Astrocyte (in vitro differentiated cells and primary cell): ENCODE measurements at regions not wholly inside any gene's neighbourhood (a gene's known extent, or its start where the extent isn't known, plus 50 kb on each side); places are given as distances from the start of the nearest gene placed in this dataset.

Experiments
- DNase-seq: peaks from one replicate; pipeline ENCODE4 v3.0.0-alpha.2; 2010; ENCODE audit warnings: low read depth
- FAIRE-seq: peaks from 2 replicates; lab custom pipeline; 2011; peaks lifted over from hg19 to GRCh38; lab: Jason Lieb, UNC
- H2AFZ ChIP-seq: 2 replicates; pipeline ENCODE4 v1.6.0; 2012; ENCODE audit warnings: low read depth, low read length, inconsistent platforms
- H3K27ac ChIP-seq: 2 replicates; pipeline ENCODE4 v1.5.1; 2011; ENCODE audit warnings: low read depth, low read length, inconsistent platforms
- H3K27me3 ChIP-seq: 2 replicates; pipeline ENCODE4 v1.6.0; 2011; ENCODE audit warnings: low read length, inconsistent platforms; ENCODE audit not compliant: insufficient read depth
- H3K36me3 ChIP-seq: 2 replicates; pipeline ENCODE4 v1.5.1; 2011; ENCODE audit warnings: low read length, inconsistent platforms; ENCODE audit not compliant: insufficient read depth
- H3K4me1 ChIP-seq: 2 replicates; pipeline ENCODE4 v1.5.1; 2011; ENCODE audit warnings: low read length, inconsistent platforms; ENCODE audit not compliant: insufficient read depth
- H3K4me2 ChIP-seq: 2 replicates; pipeline ENCODE4 v1.6.0; 2012; ENCODE audit warnings: low read length, inconsistent platforms
- H3K4me3 ChIP-seq: 2 replicates; pipeline ENCODE4 v1.5.1; 2011; ENCODE audit warnings: low read depth, mild to moderate bottlenecking, low read length, inconsistent platforms; ENCODE audit not compliant: insufficient read depth
- H3K79me2 ChIP-seq: 2 replicates; pipeline ENCODE4 v1.6.0; 2012; ENCODE audit warnings: mild to moderate bottlenecking, low read length, inconsistent platforms; ENCODE audit not compliant: insufficient read depth
- H3K9ac ChIP-seq: 2 replicates; pipeline ENCODE4 v1.6.0; 2012; ENCODE audit warnings: mild to moderate bottlenecking, low read length, inconsistent platforms
- H3K9me3 ChIP-seq: 2 replicates; pipeline ENCODE4 v1.5.1; 2012; ENCODE audit warnings: low read depth, mild to moderate bottlenecking, low read length, inconsistent platforms; ENCODE audit not compliant: insufficient read depth
- H4K20me1 ChIP-seq: 2 replicates; pipeline ENCODE4 v1.6.0; 2012; ENCODE audit warnings: low read length, inconsistent platforms; ENCODE audit not compliant: insufficient read depth
- H3K27ac Mint-ChIP-seq: one replicate; pipeline ENCODE4 v1.8.0; 2021; ENCODE audit warnings: mild to moderate bottlenecking, mixed read lengths; ENCODE audit not compliant: unreplicated experiment
- H3K27me3 Mint-ChIP-seq: one replicate; pipeline ENCODE4 v1.8.0; 2021; ENCODE audit warnings: low read depth, mixed read lengths; ENCODE audit not compliant: unreplicated experiment
- H3K36me3 Mint-ChIP-seq: one replicate; pipeline ENCODE4 v1.8.0; 2021; ENCODE audit warnings: low read depth, mixed read lengths; ENCODE audit not compliant: unreplicated experiment
- H3K4me1 Mint-ChIP-seq: one replicate; pipeline ENCODE4 v1.8.0; 2021; ENCODE audit warnings: low read depth, mixed read lengths; ENCODE audit not compliant: unreplicated experiment
- H3K4me3 Mint-ChIP-seq: one replicate; pipeline ENCODE4 v1.8.0; 2021; ENCODE audit warnings: mild to moderate bottlenecking, moderate library complexity, mixed read lengths; ENCODE audit not compliant: unreplicated experiment
- H3K9me3 Mint-ChIP-seq: one replicate; pipeline ENCODE4 v1.8.0; 2021; ENCODE audit warnings: mild to moderate bottlenecking, mixed read lengths; ENCODE audit not compliant: unreplicated experiment
- EZH2 ChIP-seq: IDR thresholded peaks from 2 replicates; pipeline ENCODE4 v1.6.1; 2012; ENCODE audit warnings: mild to moderate bottlenecking, low read length, inconsistent platforms; ENCODE audit not compliant: insufficient read depth
- TF ChIP-seq, protein P1 (sequence below): IDR thresholded peaks from 2 replicates; pipeline ENCODE4 v1.5.1; 2011; ENCODE audit warnings: low read depth, mild to moderate bottlenecking, inconsistent platforms, low read length, moderate library complexity; ENCODE audit not compliant: insufficient read depth

- Mint-ChIP-seq H3K4me1 (no peaks in the 10 kb centered on the region), H3K36me3 (no peaks in the 10 kb centered on the region), H3K27ac (no peak overlapping the region), H3K27me3 (peaks cover 8% of the 10 kb centered on the region), H3K9me3 (peaks cover 2% of the 10 kb centered on the region), H3K4me3 (no peak overlapping the region)
- DNase-seq (no peak), FAIRE-seq (no peak)
- Histone ChIP-seq H3K4me3 (no peak overlapping the region), H3K9ac (no peak overlapping the region), H3K79me2 (no peaks in the 10 kb centered on the region), H2AFZ (no peak overlapping the region), H3K27me3 (no peaks in the 10 kb centered on the region), H3K4me1 (no peaks in the 10 kb centered on the region), H3K4me2 (no peak overlapping the region), H3K36me3 (no peaks in the 10 kb centered on the region), H4K20me1 (no peaks in the 10 kb centered on the region), H3K27ac (no peak overlapping the region), H3K9me3 (no peaks in the 10 kb centered on the region)
- no peak for TF ChIP-seq EZH2
- TF ChIP-seq, protein P1, sequence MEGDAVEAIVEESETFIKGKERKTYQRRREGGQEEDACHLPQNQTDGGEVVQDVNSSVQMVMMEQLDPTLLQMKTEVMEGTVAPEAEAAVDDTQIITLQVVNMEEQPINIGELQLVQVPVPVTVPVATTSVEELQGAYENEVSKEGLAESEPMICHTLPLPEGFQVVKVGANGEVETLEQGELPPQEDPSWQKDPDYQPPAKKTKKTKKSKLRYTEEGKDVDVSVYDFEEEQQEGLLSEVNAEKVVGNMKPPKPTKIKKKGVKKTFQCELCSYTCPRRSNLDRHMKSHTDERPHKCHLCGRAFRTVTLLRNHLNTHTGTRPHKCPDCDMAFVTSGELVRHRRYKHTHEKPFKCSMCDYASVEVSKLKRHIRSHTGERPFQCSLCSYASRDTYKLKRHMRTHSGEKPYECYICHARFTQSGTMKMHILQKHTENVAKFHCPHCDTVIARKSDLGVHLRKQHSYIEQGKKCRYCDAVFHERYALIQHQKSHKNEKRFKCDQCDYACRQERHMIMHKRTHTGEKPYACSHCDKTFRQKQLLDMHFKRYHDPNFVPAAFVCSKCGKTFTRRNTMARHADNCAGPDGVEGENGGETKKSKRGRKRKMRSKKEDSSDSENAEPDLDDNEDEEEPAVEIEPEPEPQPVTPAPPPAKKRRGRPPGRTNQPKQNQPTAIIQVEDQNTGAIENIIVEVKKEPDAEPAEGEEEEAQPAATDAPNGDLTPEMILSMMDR = no peak
Measured at GRCh38 chr3:107925851-107926250, 165.0 kb downstream of the CD47 start.

DNA sequence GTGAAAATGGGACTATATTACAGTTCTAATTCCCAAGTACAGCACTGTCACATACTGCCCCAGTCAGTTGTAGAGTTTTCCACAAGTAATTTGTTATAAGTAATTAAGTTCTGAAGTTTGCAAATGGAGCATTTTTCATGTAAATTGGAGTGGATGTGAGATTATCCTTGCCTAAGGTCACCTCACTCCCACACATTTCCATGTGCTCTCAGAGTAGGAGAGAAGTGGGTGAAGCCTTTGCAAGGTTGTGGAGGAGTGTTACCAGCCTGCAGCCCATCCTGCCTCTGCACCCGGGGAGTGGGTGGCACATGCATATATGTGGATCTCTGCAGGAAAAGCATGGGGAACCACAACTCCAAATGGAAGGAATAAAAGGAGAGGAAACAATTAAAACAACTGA, 169.8 kb downstream of the CD47 start:
- Mint-ChIP-seq H3K4me1 (no peaks in the 10 kb centered on the region), H3K36me3 (no peaks in the 10 kb centered on the region), H3K4me3 (no peak overlapping the region), H3K27ac (no peak overlapping the region), H3K9me3 (peaks cover 2% of the 10 kb centered on the region), H3K27me3 (peaks cover 9% of the 10 kb centered on the region)
- TF ChIP-seq, protein P1 = no peak
- no peak for TF ChIP-seq EZH2
- Histone ChIP-seq H3K27me3 (peaks cover 2% of the 10 kb centered on the region), H3K4me3 (no peak overlapping the region), H3K9ac (no peak overlapping the region), H3K36me3 (no peaks in the 10 kb centered on the region), H3K9me3 (no peaks in the 10 kb centered on the region), H4K20me1 (no peaks in the 10 kb centered on the region), H3K4me1 (no peaks in the 10 kb centered on the region), H2AFZ (no peak overlapping the region), H3K4me2 (no peak overlapping the region), H3K79me2 (no peaks in the 10 kb centered on the region), H3K27ac (no peak overlapping the region)
- no peak for DNase-seq
- no peak for FAIRE-seq

DNA sequence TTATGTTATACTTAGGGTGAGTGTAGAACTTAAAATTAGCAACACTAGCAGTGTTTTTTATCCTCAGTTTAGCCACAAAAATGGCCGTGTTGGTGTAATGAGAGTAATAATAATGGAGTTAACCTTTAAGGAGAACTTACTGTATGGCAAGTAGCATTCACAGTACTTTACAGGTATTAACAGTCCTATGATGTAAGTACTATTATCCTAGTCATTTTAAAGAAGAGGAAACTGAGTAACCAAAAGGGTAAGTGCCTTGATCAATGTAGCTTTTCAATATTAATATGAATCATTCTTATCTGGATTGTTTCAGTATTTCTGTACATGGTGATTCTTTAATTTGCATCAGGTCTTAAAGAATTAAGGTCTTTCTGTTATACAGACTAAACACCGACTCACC, 170.3 kb downstream of the CD47 start:
- FAIRE-seq = no peak
- Mint-ChIP-seq H3K36me3 (no peaks in the 10 kb centered on the region), H3K27me3 (peaks cover 7% of the 10 kb centered on the region), H3K4me3 (no peak overlapping the region), H3K27ac (no peak overlapping the region), H3K9me3 (peaks cover under 1% of the 10 kb centered on the region), H3K4me1 (no peaks in the 10 kb centered on the region)
- no peaks in the 10 kb centered on the region for H3K36me3 ChIP-seq
- H3K27ac ChIP-seq = no peak overlapping the region
- H3K4me1 ChIP-seq = no peaks in the 10 kb centered on the region
- H3K27me3 ChIP-seq = peaks cover 2% of the 10 kb centered on the region
- H3K4me2 ChIP-seq = no peak overlapping the region
- H3K79me2 ChIP-seq = no peaks in the 10 kb centered on the region
- H4K20me1 ChIP-seq = no peaks in the 10 kb centered on the region
- no peak overlapping the region for H3K4me3 ChIP-seq
- no peaks in the 10 kb centered on the region for H3K9me3 ChIP-seq
- DNase-seq = no peak
- H3K9ac ChIP-seq = no peak overlapping the region
- no peak overlapping the region for H2AFZ ChIP-seq
- no peak for TF ChIP-seq EZH2
- TF ChIP-seq, protein P1 = no peak
